ENCODE measurements at regions not wholly inside any gene's neighbourhood (a gene's known extent, or its start where the extent isn't known, plus 50 kb on each side); places are given as distances from the start of the nearest gene placed in this dataset.

DNA sequence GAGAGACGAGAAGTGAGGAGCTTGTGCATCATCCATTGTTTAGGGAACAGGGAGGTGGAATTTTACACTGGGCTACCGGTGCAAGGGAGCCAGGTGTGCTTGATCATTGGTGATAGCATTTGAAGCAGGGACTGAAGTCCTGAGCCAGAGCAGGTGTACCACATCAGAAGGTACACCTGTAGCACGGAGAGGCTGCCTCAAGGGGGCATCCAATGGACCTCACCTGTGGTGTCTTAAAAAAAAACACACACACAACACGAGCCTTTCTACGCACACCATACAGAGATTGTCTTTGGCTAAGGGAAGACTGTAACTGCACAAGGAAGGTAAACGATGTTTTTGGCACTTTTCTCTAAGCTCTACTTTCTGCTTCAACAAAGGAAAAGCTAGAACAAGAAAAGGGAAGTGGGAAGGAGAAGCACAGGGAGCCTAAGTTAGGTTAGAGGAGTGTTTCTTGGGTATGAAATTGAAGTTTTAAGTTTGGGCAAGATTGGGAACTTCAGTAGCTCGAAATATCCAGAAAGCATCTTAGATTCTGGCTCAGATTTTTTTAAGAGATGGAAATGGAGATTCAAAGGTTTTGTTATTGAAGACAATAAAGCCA, 334.3 kb upstream of the FBXO33 start:
- H3K4me3 ChIP-seq (ENCODE audit: control insufficient read depth, low read depth, low read length) = no peak overlapping the region
- TF ChIP-seq, protein P1, sequence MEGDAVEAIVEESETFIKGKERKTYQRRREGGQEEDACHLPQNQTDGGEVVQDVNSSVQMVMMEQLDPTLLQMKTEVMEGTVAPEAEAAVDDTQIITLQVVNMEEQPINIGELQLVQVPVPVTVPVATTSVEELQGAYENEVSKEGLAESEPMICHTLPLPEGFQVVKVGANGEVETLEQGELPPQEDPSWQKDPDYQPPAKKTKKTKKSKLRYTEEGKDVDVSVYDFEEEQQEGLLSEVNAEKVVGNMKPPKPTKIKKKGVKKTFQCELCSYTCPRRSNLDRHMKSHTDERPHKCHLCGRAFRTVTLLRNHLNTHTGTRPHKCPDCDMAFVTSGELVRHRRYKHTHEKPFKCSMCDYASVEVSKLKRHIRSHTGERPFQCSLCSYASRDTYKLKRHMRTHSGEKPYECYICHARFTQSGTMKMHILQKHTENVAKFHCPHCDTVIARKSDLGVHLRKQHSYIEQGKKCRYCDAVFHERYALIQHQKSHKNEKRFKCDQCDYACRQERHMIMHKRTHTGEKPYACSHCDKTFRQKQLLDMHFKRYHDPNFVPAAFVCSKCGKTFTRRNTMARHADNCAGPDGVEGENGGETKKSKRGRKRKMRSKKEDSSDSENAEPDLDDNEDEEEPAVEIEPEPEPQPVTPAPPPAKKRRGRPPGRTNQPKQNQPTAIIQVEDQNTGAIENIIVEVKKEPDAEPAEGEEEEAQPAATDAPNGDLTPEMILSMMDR (IDR thresholded peaks at IDR 0.05; ENCODE audit: control insufficient read depth, insufficient read depth, low read depth, low read length, missing control alignments) = no peak

DNA sequence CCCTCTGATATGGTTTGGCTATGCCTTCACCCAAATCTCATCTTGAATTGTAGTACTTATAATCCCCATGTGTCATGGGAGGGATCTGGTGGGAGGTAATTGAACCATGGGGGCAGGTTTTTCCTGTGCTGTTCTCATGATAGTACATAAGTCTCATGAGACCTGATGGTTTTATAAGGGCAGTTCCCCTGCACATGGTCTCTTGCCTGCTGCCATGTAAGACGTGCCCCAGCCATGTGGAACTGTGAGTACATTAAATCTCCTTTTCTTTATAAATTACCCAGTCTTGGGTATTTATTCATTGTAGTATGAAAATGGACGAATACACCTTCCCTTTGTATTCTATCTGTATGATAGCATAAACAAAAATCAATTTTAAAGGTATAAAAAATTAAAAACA, 333.4 kb upstream of the FBXO33 start:
- TF ChIP-seq, protein P1 (IDR thresholded peaks at IDR 0.05; ENCODE audit: control insufficient read depth, insufficient read depth, low read depth, low read length, missing control alignments) = no peak
- DNase-seq (ENCODE audit: low read depth) = no peak
- H3K4me3 ChIP-seq (ENCODE audit: control insufficient read depth, low read depth, low read length) = no peak overlapping the region

More for the DNA sequence above, 334.3 kb upstream of the FBXO33 start:
- DNase-seq (ENCODE audit: low read depth) = no peak

DNA sequence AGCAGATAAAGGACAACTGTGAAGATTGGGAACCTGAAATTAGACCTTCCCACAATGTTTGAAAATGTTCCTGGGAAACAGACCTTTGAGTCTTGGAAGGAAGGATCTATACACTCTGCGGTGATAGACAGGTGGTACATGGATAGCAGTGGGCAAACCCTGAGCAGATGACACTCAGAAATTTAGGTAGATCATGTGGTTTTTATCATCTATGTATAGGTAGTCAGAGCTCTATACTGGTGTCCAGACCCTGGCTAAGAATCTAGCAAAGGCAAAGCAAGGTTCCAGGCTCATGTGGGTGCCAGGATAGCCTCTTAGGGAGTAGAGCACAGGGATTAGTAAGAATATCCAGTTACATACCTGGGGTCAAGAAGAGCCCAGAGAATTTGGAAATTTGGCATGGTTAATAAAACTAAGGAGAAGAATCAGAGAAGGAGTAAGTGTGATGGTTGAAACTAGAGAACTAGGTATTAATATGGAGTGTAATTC, 331.2 kb upstream of the FBXO33 start:
- no peak overlapping the region for H3K4me3 ChIP-seq (ENCODE audit: control insufficient read depth, low read depth, low read length)
- TF ChIP-seq, protein P1 (IDR thresholded peaks at IDR 0.05; ENCODE audit: control insufficient read depth, insufficient read depth, low read depth, low read length, missing control alignments) = no peak
- no peak for DNase-seq (ENCODE audit: low read depth)

DNA sequence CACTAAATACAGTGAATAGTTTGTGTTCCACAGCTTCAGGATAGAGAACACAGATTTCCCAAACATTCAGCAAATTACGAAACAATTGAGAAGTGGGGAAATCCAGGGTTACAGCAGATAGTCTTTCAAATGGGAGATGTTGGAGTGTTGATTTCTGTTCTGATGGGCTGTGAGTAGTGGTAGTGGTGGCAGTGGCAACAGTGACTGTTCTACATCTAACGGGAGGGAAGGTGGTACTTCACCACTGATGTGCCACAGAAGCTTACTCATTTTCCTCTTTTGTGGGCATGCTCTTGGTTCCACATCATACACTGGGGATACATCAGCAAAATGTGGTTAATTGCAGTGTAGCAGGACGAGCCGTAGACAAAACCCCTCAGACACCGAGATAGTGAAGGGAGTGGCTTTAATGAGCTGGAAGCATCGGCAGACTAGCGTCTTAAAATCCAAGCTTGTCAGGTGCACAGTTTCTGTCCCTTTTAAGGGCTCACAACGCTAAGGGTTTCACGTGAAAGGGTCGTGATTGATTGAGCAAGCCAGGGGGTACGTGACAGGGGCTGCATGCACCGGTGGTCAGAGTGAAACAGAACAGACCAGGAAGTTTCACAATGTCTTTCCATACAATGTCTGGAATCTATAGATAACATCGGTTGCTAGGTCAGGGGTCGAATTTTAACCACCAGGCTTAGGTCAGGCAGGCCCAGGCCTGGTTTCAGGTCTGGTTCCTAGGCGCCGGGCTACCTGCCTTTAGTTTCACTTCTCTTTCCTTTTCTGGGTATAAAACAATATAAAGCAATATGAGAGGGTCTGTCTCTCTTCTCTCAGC, 330.6 kb upstream of the FBXO33 start:
- no peak for DNase-seq (ENCODE audit: low read depth)
- no peak overlapping the region for H3K4me3 ChIP-seq (ENCODE audit: control insufficient read depth, low read depth, low read length)
- TF ChIP-seq, protein P1 (IDR thresholded peaks at IDR 0.05; ENCODE audit: control insufficient read depth, insufficient read depth, low read depth, low read length, missing control alignments) = no peak

DNA sequence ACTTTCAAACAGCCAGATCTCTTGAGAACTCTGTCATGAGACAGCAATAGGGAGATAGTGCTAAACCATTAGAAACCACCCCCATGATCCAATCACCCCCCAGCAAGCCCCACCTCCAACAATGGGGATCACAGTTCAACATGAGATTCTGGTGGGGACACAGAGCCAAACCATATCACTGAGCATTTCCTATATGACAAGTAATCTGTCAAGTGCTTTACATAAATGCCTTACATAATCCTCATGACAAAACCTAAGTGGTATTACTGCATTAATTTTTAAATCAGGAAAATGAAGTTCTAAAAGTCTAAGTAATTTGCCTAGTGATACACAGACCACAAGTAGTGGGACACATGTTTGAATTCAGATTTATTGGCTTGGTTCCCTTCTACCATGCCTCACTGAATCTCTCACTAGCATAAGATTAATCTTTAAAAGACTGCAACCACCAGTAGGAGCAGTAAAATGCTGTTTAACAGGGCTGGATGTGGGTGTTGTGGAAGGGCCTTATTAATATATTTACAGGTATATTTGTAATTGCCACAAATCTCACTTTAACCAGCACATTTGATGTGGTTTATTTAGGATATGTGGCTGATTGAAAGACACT, 323.1 kb upstream of the FBXO33 start:
- TF ChIP-seq, protein P1 (IDR thresholded peaks at IDR 0.05; ENCODE audit: control insufficient read depth, insufficient read depth, low read depth, low read length, missing control alignments) = no peak
- H3K4me3 ChIP-seq (ENCODE audit: control insufficient read depth, low read depth, low read length) = no peak overlapping the region
- DNase-seq (ENCODE audit: low read depth) = no peak

DNA sequence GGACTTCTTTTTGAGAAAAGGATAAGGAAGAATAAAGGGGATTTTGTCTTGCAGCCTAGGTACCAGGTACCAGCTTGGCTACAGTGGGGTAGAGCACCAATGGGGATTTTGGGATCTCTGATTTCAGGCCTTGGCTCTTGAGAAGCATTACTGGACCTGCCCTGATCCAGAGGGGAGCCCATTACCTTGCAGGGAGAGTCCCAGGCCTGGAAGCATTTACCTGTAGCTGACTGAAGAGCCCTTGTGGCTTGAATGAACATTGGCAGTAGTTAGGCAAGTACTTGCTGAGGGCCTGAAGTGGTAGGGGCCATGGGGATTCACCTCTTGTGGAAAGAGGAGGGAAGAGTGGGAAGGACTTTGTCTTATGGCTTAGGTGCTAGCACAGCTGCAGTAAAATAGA, 308.2 kb upstream of the FBXO33 start:
- DNase-seq (ENCODE audit: low read depth) = no peak
- H3K4me3 ChIP-seq (ENCODE audit: control insufficient read depth, low read depth, low read length) = no peak overlapping the region
- TF ChIP-seq, protein P1 (IDR thresholded peaks at IDR 0.05; ENCODE audit: control insufficient read depth, insufficient read depth, low read depth, low read length, missing control alignments) = no peak

Measured in AG09309 (cell line).